ENCODE measurements at regions not wholly inside any gene's neighbourhood (a gene's known extent, or its start where the extent isn't known, plus 50 kb on each side); places are given as distances from the start of the nearest gene placed in this dataset.
"Not testable (repeated sequence)": the region's sequence is repeated elsewhere in the genome, so short reads cannot be mapped to it uniquely, and the experiment has no call there.

DNA sequence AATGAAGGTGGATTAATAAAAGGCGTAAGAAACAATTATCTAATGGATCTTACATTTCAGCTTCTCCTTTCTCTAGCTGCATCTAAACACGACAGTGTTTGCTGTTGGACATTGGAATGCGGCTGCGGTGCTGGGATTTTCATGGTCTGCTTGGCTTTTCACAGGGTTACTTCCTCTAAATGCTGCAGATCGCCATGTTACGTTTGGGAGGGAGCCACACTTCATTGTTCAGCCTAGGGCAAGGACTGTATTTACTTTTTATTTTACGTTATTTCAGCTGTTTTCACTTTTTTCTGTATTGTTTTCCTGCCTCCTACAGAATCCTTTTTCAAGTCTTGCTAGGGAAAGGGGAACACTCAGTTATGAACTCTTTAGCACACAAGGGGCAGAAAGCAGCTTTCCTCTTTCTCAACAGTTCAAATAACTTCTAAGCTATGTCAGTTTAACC, 97.9 kb upstream of the MTHFD1L start:
- no peak for DNase-seq (ENCODE audit: low read depth in 2 of 2)

DNA sequence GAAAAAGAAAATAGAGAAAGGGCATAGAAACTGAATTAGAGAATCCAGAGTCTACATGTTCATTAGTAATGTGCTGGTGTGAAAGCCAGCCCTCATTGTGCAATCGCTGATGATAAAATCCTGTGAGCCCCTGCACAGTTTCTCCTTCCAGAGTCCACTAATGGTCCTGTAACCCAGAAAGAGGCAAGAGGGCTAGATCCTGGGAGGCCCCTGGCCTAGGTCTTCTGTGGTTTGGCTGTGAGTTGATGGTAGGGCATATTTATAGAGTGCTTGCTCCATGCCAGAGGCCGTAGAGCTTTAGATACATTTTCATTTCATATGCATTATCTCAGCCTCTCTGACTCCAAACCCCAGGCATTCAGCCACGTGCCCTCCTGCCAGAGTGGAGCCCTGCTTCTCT, 94.9 kb upstream of the MTHFD1L start:
- DNase-seq (ENCODE audit: low read depth in 2 of 2): no peak

DNA sequence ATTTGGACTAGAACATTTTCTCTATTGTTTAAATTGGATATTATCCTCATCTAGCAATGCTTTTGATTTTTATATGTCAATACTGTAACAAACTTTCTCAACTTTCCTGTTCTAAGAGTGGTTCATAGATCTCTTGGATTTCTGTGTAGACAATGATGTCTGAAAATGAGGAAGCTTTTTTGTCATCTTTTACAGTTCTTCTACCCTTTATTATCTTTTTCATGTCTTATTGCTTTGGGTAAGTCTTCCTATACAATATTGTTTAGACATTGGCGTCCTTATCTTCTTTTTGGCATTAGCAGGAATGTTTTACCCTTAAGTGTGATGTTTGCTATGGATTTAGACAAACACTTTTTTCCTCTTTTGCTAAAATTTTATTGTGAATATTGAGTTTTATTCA, 91.5 kb upstream of the MTHFD1L start:
- DNase-seq (ENCODE audit: low read depth in 2 of 2): no peak

DNA sequence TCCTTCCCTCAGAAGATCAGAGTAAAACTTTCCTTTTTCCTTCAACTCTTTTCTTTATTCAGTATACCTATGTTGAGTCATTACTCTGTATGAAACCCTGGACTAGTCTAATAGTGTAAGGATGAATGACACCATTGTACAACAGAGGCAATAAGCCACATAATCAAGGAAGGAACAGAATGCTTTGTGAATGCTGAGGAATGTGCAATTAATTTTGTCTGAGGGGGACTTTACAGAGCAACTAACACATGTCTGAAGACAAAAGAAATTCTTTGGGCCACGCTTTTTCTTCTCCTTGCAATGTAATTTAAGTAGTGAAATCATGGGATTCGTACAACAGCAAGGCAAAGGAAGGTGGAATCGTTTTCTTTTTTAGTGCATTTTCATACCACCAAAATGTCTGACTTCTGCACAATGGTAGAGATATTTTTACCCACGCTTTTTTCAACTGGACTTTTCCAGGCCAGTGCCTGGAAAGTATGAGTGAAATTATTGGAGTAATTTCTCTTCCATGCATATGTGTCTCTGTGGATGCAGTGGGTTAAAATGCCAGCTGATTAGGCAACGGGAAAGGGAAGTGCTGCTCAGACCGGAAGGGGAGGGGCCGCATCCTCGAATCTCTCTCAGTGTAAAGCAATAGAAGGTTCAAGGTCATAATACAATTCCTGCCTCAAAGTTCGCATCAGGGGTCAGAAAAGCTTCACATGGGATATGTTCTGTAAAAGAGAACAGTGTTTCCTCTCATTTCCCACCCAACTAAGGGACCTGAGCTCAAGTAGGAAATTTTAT, 89.9 kb upstream of the MTHFD1L start:
- no peak for DNase-seq (ENCODE audit: low read depth in 2 of 2)

DNA sequence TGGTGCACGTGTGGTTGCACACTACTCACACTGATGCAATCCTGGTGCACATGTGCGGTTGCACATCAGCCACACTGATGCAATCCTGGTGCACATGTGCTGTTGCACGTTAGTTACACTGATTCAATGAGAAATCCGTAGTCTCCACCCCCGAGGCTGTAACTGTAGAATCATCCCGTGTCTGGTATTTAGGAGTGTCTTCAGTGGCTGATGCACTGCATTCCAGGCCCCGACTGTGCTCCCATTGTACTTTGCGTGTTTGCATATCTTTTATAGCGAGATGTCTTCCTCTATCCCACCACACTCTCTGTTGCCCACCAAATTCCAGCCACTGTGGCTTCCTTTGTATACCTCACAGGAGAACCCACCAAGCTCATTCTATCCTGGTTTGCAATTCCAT, 87.8 kb upstream of the MTHFD1L start:
- DNase-seq (ENCODE audit: low read depth in 2 of 2): no peak

DNA sequence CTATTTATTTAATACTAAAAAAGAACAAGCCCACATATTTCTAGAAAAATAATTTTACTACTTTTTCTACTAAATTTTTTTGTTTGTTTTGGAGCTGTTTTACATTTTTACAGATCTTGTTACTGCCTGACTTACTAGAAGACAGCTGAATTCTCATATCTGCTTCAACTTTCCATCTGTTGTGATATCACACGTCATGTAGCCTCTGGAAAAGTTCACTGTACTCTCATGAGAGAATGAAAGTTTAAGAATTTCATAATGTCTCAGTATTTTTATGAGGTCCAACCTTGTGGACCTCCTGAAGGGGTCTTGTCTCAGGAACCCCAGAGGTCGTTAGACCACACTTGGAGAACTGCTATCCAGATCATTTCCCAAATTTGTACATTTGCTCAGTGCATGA, 81.7 kb upstream of the MTHFD1L start:
- DNase-seq (ENCODE audit: low read depth in 2 of 2): no peak

DNA sequence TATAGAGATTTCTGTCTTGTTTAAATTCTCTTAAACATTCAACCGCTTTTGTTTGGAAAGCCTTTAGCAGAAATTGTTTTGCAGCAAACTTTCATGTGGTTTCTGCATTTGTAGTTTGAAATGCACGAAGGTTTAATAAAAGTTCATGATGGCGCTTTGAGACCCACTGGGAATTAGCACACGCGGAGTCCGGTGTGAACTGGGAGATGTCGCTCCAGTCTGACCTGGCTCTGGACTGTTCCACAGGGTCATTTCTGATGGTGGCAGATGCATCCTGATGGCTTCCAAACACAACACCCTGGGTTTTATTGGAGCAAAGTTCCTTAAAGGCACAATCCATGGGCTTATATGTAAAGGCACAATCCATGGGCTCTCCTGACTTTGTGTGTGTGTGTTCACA, 78.1 kb upstream of the MTHFD1L start:
- DNase-seq (ENCODE audit: low read depth in 2 of 2): no peak

DNA sequence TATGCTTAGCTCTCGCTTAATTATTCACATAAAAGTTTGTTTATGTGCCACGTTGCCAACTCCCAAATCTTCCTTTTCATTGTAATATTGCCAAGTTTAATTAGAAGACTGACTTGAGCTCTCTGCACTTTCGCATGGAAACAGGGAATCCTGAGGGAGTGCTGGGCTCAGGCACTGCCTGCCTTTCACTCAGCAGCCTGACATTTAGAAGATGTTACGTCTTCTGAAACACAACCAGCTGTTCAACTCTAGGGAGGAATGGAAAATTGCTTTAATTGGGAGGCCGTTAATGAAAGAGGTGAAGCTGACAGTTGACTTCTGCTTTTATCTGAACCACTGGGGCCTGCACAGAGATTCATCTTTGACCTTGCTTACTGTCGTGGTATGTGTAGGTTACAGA, 77.4 kb upstream of the MTHFD1L start:
- no peak for DNase-seq (ENCODE audit: low read depth in 2 of 2)

DNA sequence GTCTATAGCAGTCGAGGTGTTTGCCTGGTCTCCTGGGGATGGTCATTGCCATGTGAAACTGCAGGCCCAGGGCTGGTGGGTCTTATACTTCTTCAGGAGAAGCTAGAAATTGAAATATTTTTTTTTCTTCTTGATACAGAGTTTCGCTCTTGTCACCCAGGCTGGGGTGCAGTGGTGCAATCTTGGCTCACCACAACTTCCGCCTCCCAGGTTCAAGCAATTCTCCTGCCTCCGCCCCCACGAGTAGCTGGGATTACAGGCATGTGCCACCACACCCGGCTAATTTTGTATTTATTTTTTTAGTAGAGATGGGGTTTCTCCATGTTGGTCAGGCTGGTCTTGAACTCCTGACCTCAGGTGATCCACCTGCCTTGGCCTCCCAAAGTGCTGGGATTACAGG, 75.6 kb upstream of the MTHFD1L start:
- not testable (repeated sequence) for DNase-seq (ENCODE audit: low read depth in 2 of 2)

DNA sequence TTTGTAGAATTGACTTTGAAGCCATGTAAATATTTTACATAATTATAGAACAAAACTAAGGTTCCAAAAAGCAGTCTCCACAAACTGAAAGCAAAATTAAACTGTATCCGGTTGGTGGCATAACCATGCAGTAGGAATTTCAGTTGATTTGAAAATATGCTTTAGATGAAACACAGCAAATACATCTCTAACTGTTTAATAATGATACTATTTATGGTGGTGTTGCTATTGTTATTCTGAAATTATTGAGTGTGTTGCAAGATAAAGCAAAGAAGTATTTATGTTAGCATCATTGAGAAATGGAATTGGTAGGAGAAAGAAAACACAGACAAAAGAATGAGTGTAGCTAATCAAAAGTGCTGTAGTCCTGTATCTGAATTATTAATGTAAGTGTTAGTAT, 73.8 kb upstream of the MTHFD1L start:
- no peak for DNase-seq (ENCODE audit: low read depth in 2 of 2)

DNA sequence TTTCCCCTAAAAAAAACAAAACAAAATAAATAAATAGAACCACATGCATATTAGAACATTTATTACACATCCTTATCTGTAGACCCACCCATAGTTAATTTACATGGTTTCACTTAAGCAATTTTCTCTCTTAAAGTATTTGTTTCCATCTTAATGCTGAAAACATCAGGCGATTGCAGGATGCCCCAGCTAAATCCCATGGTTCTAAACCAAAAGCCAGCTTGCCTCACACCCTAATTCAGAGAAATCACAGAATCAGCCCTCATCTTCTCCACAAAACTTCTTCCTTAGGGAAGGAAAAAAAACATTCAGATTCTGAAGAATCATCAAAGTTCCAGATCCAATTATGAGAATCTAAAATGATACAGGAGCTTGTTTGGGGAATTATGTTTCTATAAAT, 67.6 kb upstream of the MTHFD1L start:
- DNase-seq (ENCODE audit: low read depth in 2 of 2): no peak

DNA sequence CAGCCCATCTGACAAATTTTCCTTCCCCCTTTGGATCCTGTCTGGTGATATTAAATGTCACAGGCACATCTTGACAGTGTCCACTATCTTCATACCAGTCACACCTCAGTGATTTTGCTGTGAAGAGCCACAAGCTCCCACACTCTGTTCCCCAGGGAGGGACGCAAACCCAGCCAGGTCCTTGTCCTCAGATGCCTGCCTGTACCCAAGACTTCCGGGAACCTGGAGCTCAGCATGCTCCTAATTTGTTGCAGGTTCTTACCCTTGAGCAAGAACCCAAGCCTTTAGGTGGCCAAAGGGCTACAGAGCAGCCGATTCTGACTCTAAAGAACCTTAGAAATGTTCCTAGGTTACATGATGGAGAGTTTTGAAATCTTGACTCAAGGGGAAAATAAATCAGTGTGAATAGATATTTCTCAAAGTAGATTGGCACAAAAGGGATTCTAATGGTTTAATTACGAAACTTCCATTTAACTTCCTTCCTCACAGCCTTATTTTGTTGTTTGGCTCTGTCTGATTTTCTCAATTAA, 66.2 kb upstream of the MTHFD1L start:
- no peak for DNase-seq (ENCODE audit: low read depth in 2 of 2)

DNA sequence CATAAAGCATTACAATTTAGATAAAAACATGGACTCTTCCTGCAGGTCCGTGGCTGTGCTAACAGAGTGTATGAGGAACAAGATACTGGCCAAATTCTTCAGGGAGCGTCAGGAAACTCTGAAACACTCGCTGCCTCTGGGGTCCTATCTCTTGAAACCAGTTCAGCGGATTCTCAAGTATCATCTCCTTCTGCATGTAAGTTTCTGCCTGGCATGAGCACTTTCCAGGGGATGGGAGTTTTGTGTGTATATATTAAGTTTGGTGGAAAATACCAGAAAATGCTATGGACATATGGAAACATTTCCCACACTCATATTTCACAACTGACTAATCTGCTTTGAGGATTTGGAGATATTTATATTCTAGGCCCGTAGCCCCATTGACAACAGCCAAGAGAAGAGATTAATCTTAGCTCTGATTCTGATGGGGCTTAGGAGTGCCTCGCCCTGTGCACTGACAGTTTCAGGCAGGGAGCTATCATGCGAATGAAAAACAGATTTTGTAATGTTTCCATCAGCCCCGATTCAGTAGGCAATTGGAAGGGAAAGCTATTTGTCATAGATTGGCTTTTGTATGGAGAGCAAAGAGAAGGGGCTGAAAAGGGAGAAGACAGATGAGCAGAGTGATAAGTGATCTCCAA, 64.7 kb upstream of the MTHFD1L start:
- no peak for DNase-seq (ENCODE audit: low read depth in 2 of 2)

DNA sequence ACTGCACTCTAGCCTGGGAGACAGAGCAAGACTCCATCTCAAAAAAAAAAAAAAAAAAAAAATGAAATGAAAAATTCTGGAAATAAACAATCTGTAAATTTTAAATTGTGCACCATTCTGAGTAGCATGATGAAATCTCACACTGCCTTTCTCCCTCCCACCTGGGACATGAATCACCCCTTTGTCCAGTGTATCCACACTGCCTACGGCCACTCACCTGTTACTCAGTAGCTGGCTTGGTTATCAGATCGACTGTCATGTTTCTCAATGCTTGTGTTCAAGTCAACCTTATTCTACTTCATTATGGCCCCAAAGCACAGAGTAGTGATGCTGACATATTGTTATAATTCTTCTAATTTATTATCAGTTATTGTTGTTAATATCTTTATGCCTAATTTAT, 58.7 kb upstream of the MTHFD1L start:
- DNase-seq (ENCODE audit: low read depth in 2 of 2): no peak

DNA sequence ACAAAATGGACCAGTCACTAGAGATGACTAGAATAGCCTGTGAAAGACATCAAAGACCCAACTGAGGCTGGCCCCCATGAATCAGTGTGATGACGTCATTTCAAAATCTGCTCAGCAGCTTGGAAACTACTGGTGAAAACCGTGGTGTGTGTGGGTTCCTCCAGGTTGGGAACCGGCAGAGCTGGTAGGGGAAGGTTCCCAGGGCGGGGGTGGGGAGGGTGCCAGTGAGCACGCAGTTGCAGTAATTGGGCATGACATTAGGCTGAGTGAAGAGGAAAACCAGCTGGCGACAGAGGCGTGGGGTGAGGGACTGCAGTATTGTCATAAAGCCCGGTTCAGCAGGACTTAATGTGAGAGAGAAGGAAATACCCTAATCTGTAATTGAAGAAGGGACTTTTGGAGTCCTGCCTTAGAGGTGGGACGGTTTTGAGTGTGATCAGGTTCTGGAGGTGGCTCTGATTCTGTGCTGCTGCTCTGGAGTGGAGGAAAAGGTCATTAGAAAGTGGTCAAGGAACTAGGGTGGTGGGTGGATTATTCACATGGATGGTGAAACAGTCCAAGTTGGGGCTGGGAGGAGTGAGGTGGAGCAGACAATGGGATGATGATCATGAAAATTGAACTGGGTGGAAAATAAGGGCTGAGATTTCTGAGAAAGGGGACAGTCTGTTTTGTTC, 52.0 kb upstream of the MTHFD1L start:
- peak; percentile 15 to 18 for DNase-seq (ENCODE audit: low read depth in 2 of 2)

DNA sequence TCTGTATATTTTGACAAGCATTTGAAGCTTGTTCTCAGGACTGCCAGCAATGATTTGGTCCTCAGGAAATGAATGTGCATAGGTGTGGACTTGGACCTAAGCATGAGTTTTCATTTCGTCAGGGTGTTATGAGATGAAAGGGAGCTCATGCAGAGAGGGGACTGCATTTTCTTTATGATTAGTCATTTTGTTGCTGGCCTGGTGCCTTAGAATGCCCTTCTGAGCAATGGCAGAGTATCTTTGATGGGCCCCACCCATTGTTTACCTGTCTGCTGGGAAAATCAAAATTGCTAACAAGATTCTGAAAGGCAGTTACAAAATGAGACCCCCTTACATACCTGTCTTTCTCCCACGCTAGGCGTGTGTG, 51.5 kb upstream of the MTHFD1L start:
- DNase-seq (ENCODE audit: low read depth in 2 of 2): no peak

All from stimulated activated CD4-positive, alpha-beta T cell treated with anti-CD3 and anti-CD28 coated beads, Interleukin-1b, Interleukin-23, amount 100 ng/mL, for 4 hours (primary cell).